Esophagus (tissue), 2 donors: ENCODE measurements at regions not wholly inside any gene's neighbourhood (a gene's known extent, or its start where the extent isn't known, plus 50 kb on each side); places are given as distances from the start of the nearest gene placed in this dataset.

ENCODE experiments used
- H3K27ac ChIP-seq, 2 donors: one replicate each; pipeline ENCODE4 v1.5.1; 2013; ENCODE audit warnings: low read depth in 2 of 2, mild to moderate bottlenecking in 2 of 2, inconsistent platforms in 1 of 2, low read length in 1 of 2, moderate library complexity in 1 of 2
- H3K27me3 ChIP-seq, 2 donors: one replicate each; pipeline ENCODE4 v1.6.1; 2013; ENCODE audit warnings: low read length in 2 of 2, control low read depth in 1 of 2, mild to moderate bottlenecking in 1 of 2; ENCODE audit not compliant: insufficient read depth in 2 of 2, control insufficient read depth in 1 of 2
- H3K36me3 ChIP-seq, 2 donors: one replicate each; pipeline ENCODE4 v1.6.1; 2013; ENCODE audit warnings: low read length in 1 of 2; ENCODE audit not compliant: control insufficient read depth in 2 of 2, insufficient read depth in 2 of 2
- H3K4me1 ChIP-seq, 2 donors: one replicate each; pipeline ENCODE4 v1.6.1; 2013; ENCODE audit warnings: low read length in 1 of 2; ENCODE audit not compliant: control insufficient read depth in 2 of 2, insufficient read depth in 2 of 2
- H3K4me3 ChIP-seq, 2 donors: one replicate each; pipeline ENCODE4 v1.5.1; 2013; ENCODE audit warnings: low read length in 2 of 2, mild to moderate bottlenecking in 2 of 2, low read depth in 1 of 2, moderate library complexity in 1 of 2
- H3K9me3 ChIP-seq, 2 donors: one replicate each; pipeline ENCODE4 v1.6.1; 2013; ENCODE audit warnings: mild to moderate bottlenecking in 2 of 2, low read depth in 1 of 2, low read length in 1 of 2, moderate library complexity in 1 of 2; ENCODE audit not compliant: control insufficient read depth in 2 of 2, insufficient read depth in 1 of 2
- WGBS, 2 donors: extraction: QIAGEN DNeasy Blood & Tissue Kit; methylation state at CpG; one replicate each; pipeline ENCODE4 v1.1.7; 2013; 5-methylcytosine and 5-hydroxymethylcytosine counted together
- donor health status: healthy with polysubstance abuse.
- donor health status: Bipolar disorder and iron deficiency.

DNA sequence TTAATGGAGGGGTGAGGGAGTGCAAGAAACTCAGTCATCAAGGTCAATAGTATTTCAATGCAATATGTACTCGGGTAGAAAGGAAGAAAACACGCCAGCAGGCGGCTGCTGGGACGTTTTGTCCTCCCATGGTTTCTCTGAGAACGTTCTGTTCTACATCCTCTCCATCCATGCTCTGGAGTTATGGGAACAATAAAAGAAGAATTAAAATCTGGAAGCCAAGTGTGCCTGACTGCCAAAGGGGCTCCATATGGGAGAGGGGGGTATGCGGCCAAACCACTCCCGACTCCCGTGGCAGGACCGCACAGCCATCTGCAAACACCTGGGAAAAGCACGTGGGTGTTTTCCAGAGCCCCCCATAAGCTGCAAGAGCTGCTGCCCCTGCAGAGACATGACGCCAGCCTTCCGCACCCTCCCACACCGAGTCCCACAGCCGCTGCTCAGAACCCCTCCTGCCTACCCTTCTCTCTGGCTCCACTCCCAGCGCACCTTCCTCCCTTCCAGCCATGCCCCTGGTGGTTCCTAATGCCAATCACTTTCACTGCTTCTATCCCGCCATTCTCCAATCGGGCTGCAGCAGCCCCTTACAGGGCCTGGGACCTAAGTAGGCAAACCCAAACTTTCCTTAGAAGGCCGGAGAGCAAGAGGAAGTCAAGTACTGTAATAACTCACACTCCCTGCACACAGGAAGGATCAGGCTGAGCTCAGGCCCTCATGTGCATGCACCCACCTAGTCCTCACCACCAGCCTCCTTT lies 241.6 kb downstream of the SYK start:
- no peak overlapping the region for H3K4me3 ChIP-seq
- no peaks in the 10 kb centered on the region for H3K36me3 ChIP-seq
- H3K27ac ChIP-seq: no peak overlapping the region
- H3K9me3 ChIP-seq: no peaks in the 10 kb centered on the region
- 90 to 92% methylated on average over 18 of the region's 18 CpGs for WGBS, 2 donors
- H3K27me3 ChIP-seq: no peaks in the 10 kb centered on the region
- peaks cover 0 to 3% of the 10 kb centered on the region in 2 donors for H3K4me1 ChIP-seq

DNA sequence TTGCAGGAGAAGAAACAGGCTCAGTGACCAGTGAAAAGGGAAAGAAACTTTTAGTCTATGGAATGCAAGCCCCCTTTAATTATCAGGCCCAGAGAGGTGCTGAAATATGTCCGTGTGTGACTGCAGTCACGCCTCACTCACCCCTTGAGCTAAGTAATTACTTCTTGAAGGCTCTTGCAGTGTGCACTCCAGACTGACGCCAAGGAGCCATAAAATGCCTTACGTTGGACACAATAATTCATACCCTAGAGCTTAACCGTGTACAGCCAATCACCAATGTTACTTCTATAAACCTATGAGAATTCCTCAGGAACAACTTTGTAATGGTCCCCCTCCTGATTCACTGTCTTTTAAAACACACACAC lies 242.2 kb downstream of the SYK start:
- H3K27me3 ChIP-seq: no peaks in the 10 kb centered on the region
- no peaks in the 10 kb centered on the region for H3K36me3 ChIP-seq
- no peak overlapping the region for H3K27ac ChIP-seq
- H3K9me3 ChIP-seq: no peaks in the 10 kb centered on the region
- no peaks in the 10 kb centered on the region for H3K4me1 ChIP-seq
- no peak overlapping the region for H3K4me3 ChIP-seq
- WGBS, 2 donors: 86 to 92% methylated on average over 5 of the region's 5 CpGs

DNA sequence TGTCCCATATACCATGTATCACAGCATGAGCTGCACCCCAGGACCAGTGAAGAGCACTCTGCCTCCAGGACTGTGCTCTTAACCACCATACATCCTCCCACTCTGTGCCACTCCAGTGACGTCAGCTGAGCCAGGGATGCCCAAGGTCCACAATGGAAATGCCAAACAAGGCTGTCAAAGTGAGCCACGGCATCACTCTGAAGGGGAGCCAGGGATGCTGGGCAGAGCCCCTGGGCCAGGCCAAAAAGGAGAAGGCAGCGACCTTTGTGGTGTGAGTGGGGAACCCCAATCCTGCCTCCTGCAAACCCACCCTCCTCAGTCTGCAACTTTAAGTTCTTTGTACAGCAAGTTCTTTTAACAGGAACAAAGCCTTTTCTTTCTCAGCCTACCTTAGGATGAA lies 242.7 kb downstream of the SYK start:
- H3K4me3 ChIP-seq: no peak overlapping the region
- no peak overlapping the region for H3K27ac ChIP-seq
- no peaks in the 10 kb centered on the region for H3K9me3 ChIP-seq
- no peaks in the 10 kb centered on the region for H3K4me1 ChIP-seq
- no peaks in the 10 kb centered on the region for H3K36me3 ChIP-seq
- 75 to 88% methylated on average over 3 of the region's 3 CpGs for WGBS, 2 donors
- no peaks in the 10 kb centered on the region for H3K27me3 ChIP-seq

DNA sequence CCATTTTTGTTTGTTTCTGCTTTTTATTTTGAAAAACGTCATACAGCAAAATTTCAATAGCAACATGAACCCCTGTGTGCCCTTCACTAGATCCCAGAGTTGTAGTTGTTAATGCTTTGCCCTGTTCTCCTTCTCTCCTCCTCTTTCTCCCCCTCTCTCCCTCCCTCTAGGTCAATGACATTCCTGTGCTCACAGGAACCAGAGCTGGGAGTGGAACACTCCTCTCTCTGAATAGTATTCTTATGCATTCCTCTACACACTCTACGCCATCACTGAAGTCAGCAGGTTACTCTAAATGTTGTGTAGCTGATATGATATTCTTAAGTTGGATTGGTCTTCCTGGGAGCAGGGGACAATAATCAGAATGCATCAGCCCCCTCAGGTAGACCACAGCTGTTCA lies 243.4 kb downstream of the SYK start:
- Histone ChIP-seq H3K4me3 (no peak overlapping the region), H3K9me3 (no peaks in the 10 kb centered on the region), H3K4me1 (no peaks in the 10 kb centered on the region), H3K36me3 (no peaks in the 10 kb centered on the region), H3K27me3 (no peaks in the 10 kb centered on the region), H3K27ac (no peak overlapping the region)
- 86 to 91% methylated on average over 2 of the region's 2 CpGs for WGBS, 2 donors

DNA sequence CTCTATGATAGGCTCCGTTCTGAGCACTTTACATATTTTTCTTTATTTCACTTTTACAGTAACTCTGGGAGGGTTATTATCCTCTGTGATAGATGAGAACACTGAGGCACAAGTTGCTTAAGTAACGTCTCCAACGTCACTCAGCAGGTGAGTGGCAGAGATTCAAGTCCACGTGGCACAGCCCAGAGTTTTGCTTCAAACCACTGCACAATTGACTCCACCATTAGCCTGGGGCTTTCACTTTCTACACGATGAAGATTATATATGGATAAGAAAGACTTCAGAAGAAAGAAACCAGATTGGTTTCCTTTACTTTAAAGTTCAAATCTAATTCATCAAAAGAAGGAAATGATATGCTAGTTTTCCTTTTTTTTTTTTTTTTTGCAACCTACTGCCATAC lies 245.9 kb downstream of the SYK start:
- H3K4me3 ChIP-seq: no peak overlapping the region
- H3K27me3 ChIP-seq: no peaks in the 10 kb centered on the region
- H3K9me3 ChIP-seq: no peaks in the 10 kb centered on the region
- H3K36me3 ChIP-seq: no peaks in the 10 kb centered on the region
- H3K27ac ChIP-seq: no peak overlapping the region
- 42 to 47% methylated on average over 5 of the region's 5 CpGs for WGBS, 2 donors
- H3K4me1 ChIP-seq: no peaks in the 10 kb centered on the region

DNA sequence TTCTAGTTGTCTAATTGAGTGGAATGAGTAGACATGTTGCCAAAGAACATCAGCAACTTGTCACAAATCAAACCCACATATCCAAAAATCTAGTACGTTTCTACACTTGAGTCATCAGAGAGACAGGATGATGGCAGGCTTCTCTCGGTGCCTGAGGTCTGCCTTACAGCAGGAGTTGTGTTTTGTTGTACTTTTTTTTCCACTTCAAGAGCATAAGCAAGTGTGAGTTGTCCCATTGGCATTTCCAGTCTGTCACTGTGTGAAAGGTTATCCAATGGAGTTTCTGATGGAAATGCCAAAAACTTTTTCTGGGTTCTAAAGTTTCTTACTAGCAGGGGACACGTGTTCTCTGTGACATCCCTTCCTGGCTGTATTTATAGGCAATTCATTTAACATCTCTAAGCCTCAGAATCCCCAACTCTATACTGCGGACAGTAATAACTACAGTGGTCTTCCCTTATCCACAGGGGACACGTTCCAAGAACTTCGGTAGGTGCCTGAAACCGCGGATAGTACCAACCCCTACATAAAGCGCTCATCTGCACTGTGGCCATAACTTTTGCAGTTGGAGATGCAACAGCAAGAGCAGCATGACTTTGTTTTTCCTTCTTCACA lies 246.5 kb downstream of the SYK start:
- Histone ChIP-seq H3K9me3 (no peaks in the 10 kb centered on the region), H3K4me1 (no peaks in the 10 kb centered on the region), H3K27ac (no peak overlapping the region), H3K36me3 (no peaks in the 10 kb centered on the region), H3K4me3 (no peak overlapping the region), H3K27me3 (no peaks in the 10 kb centered on the region)
- WGBS, 2 donors: 74% methylated on average over 9 of the region's 9 CpGs

DNA sequence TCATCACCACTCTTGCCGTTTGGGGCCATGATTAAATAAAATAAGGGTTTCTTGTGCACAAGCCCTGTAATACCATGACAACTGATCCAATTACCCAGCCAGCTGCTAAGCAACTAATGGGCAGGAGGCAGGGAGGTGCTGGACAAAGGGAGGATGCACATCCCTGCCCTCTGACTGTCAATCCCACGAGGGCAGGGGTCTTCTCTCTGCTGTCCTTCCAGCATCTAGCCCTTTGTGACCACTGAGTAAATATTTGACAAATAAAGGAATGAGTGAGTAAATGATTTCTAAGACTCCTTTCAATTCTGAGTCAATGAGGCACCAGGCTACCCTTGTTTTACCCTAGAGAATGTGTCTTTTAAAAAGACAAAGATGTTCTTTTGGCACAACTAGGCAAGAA lies 247.1 kb downstream of the SYK start:
- WGBS, 2 donors: 52 to 62% methylated on average over 2 of the region's 2 CpGs
- no peaks in the 10 kb centered on the region for H3K9me3 ChIP-seq
- no peaks in the 10 kb centered on the region for H3K4me1 ChIP-seq
- no peak overlapping the region for H3K4me3 ChIP-seq
- no peaks in the 10 kb centered on the region for H3K36me3 ChIP-seq
- H3K27ac ChIP-seq: no peak overlapping the region
- H3K27me3 ChIP-seq: no peaks in the 10 kb centered on the region

DNA sequence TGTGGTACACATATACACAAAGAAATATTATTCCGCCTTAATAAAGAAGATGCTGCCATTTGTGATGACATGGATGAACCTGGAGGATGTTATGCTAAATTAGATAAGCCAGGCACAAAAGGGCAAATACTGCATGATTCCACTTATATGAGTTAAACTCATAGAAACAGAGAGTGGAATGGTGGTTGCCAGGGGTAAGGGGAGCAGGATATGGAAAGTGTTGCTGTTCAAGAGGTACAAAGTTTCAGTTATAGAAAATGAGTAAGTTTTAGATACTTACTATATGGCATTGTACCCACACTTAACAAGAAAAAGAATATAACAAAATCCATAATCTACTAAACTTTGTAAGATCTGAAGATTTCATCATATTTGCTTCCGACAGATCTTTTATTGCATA lies 252.2 kb downstream of the SYK start:
- Histone ChIP-seq H3K36me3 (no peaks in the 10 kb centered on the region), H3K4me1 (no peaks in the 10 kb centered on the region), H3K9me3 (no peaks in the 10 kb centered on the region), H3K27ac (no peak overlapping the region), H3K27me3 (no peaks in the 10 kb centered on the region), H3K4me3 (no peak overlapping the region)
- 95% methylated on average over 2 of the region's 2 CpGs for WGBS, 2 donors

DNA sequence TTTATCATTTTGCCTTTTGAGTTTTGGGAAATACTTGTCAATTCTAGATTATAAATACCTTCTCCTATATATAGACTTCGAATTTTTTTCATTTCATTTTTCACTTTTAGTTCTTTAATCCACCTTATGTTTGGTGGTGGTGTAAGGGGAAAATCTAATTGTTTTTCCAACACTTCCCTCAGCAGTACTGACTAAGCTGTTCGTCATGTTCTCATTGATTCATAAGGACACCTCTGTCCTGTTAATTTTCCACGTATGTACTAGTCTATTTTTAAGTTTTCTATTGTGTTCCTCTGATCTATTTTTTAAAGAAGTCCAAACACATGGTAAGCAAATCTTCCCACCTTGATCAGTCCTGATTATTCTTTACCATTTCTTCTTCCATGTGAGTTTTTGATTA lies 254.2 kb downstream of the SYK start:
- H3K36me3 ChIP-seq: no peaks in the 10 kb centered on the region
- no peak overlapping the region for H3K4me3 ChIP-seq
- H3K9me3 ChIP-seq: no peaks in the 10 kb centered on the region
- 73 to 75% methylated on average over 3 of the region's 3 CpGs for WGBS, 2 donors
- no peaks in the 10 kb centered on the region for H3K27me3 ChIP-seq
- no peak overlapping the region for H3K27ac ChIP-seq
- no peaks in the 10 kb centered on the region for H3K4me1 ChIP-seq

DNA sequence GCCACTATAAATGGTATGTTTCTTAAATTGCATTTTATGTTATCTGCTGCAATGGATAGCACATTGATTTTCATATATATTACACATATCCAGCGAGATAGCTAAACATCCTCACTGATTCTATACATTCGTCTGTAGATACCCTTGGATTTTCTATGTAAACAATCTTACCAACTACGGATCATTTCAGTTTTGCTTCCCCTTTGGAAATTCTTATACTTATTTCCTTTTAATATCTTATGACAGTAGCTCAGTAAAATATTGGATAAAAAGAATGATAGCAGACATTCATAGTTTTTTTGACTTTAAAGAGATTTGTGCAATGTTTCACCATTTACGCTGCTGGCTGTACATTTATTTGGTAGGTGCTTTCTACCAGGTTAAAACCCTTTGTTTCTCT lies 254.9 kb downstream of the SYK start:
- Histone ChIP-seq H3K9me3 (no peaks in the 10 kb centered on the region), H3K36me3 (no peaks in the 10 kb centered on the region), H3K4me3 (no peak overlapping the region), H3K27me3 (no peaks in the 10 kb centered on the region), H3K27ac (no peak overlapping the region), H3K4me1 (no peaks in the 10 kb centered on the region)
- WGBS, 2 donors: 83 to 84% methylated on average over 4 of the region's 4 CpGs
